ENCODE measurements at regions not wholly inside any gene's neighbourhood (a gene's known extent, or its start where the extent isn't known, plus 50 kb on each side); places are given as distances from the start of the nearest gene placed in this dataset.
"Not testable (repeated sequence)": the region's sequence is repeated elsewhere in the genome, so short reads cannot be mapped to it uniquely, and the experiment has no call there.

DNA sequence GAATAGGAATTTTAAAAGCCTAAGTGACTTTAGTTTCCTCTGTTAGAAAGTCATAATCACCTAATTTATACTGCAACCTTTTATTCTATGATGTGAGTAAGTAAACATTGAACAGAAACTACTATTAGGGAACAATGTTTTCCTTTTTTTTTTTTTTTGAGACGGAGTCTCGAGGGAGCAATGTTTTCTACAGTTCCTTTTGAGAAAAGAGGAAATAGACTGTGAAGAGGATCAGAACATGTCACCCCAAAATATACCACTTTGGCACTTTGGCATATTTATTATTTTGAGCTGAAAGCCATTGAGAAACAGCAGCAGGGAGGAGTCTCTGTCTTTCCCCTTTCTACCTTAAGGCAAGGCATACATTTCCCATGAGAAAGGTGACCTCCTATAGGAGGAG lies 162.7 kb upstream of the CNOT2 start:
- no peak for DNase-seq (ENCODE audit: low spot score)
- Histone ChIP-seq H3K9me3 (no peaks in the 10 kb centered on the region), H3K36me3 (no peaks in the 10 kb centered on the region), H3K4me1 (ENCODE audit: control insufficient read depth in 1 of 2, low read depth in 2 of 2) (no peaks in the 10 kb centered on the region), H3K27ac (no peak overlapping the region), H3K27me3 (replicated peaks; ENCODE audit: insufficient read depth) (no peaks in the 10 kb centered on the region), H3K4me3 (no peak overlapping the region)
- TF ChIP-seq, protein P1, sequence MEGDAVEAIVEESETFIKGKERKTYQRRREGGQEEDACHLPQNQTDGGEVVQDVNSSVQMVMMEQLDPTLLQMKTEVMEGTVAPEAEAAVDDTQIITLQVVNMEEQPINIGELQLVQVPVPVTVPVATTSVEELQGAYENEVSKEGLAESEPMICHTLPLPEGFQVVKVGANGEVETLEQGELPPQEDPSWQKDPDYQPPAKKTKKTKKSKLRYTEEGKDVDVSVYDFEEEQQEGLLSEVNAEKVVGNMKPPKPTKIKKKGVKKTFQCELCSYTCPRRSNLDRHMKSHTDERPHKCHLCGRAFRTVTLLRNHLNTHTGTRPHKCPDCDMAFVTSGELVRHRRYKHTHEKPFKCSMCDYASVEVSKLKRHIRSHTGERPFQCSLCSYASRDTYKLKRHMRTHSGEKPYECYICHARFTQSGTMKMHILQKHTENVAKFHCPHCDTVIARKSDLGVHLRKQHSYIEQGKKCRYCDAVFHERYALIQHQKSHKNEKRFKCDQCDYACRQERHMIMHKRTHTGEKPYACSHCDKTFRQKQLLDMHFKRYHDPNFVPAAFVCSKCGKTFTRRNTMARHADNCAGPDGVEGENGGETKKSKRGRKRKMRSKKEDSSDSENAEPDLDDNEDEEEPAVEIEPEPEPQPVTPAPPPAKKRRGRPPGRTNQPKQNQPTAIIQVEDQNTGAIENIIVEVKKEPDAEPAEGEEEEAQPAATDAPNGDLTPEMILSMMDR (IDR thresholded peaks at IDR 0.05) = no peak
- no peak for ATAC-seq (ENCODE audit: insufficient number of reproducible peaks, low FRiP score, low read depth)

DNA sequence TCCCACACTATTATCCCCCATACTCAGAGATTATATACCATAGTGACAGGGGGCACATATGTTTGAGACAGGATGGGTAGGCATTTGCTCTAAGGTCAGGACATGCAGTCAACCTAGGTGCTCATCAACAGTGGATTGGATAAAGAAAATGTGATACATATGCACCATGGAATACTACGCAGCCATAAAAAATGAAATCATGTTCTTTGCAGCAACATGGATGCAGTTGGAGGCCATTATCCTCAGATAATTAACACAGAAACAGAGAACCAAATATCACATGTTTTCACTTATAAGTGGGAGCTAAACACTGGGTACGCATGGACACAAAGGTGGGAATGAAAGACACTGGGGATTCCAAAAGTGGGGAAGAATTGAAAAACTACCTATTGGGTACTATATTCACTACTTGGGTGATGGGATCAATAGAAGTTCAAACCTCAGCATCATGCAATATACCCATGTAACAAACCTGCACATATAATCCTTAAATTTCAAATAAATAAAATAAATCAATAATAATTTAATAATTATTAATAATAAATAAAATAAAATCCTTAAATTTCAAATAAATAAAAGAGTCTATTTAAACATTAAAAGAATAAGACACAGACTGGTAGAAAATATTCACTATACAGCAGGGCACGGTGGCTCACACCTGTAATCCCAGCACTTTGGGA lies 160.1 kb upstream of the CNOT2 start:
- Histone ChIP-seq H3K9me3 (no peaks in the 10 kb centered on the region), H3K27me3 (replicated peaks; ENCODE audit: insufficient read depth) (no peaks in the 10 kb centered on the region), H3K36me3 (no peaks in the 10 kb centered on the region), H3K4me1 (ENCODE audit: control insufficient read depth in 1 of 2, low read depth in 2 of 2) (no peaks in the 10 kb centered on the region), H3K27ac (no peak overlapping the region), H3K4me3 (no peak overlapping the region)
- ATAC-seq (ENCODE audit: insufficient number of reproducible peaks, low FRiP score, low read depth) (no peak), DNase-seq (ENCODE audit: low spot score) (no peak)
- TF ChIP-seq, protein P1 (IDR thresholded peaks at IDR 0.05) = no peak

DNA sequence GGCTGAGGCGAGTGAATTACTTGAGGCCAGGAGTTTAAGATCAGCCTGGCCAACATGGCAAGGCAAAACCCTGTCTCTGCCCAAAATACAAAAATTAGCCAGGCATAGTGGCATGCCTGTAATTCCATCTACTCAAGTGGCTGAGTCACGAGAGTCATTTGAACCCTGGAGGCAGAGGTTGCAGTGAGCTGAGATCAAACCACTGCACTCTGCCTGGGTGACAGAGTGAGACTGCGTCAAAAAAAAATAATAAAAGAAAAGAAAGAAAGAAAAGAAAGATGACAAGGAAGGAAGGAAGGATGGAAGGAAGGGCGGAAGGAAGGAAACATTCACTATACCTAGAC lies 159.6 kb upstream of the CNOT2 start:
- ATAC-seq (ENCODE audit: insufficient number of reproducible peaks, low FRiP score, low read depth) (no peak), DNase-seq (ENCODE audit: low spot score) (no peak)
- Histone ChIP-seq H3K27ac (no peak overlapping the region), H3K9me3 (no peaks in the 10 kb centered on the region), H3K4me1 (ENCODE audit: control insufficient read depth in 1 of 2, low read depth in 2 of 2) (no peaks in the 10 kb centered on the region), H3K36me3 (no peaks in the 10 kb centered on the region), H3K27me3 (replicated peaks; ENCODE audit: insufficient read depth) (no peaks in the 10 kb centered on the region), H3K4me3 (no peak overlapping the region)
- TF ChIP-seq, protein P1 (IDR thresholded peaks at IDR 0.05) = no peak

DNA sequence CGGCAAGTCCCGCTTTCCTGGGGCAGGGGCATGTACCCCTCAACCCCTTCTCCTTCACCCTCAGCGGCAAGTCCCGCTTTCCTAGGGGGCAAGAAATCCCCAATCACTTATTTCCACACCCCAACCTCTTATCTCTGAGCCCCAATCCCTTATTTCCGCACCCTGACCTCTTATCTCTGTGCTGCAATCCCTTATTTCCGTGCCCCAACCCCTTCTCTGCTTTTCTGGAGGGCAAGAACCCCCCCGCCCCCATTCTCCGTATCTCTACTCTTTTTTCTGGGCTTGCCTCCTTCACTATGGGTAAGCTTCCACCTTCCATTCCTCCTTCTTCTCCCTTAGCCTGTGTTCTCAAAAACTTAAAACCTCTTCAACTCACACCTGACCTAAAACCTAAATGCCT lies 156.9 kb upstream of the CNOT2 start:
- H3K9me3 ChIP-seq; H3K4me1 ChIP-seq (ENCODE audit: control insufficient read depth in 1 of 2, low read depth in 2 of 2); H3K36me3 ChIP-seq; H3K4me3 ChIP-seq; DNase-seq (ENCODE audit: low spot score); H3K27me3 ChIP-seq (replicated peaks; ENCODE audit: insufficient read depth); ATAC-seq (ENCODE audit: insufficient number of reproducible peaks, low FRiP score, low read depth); H3K27ac ChIP-seq: not testable (repeated sequence)

DNA sequence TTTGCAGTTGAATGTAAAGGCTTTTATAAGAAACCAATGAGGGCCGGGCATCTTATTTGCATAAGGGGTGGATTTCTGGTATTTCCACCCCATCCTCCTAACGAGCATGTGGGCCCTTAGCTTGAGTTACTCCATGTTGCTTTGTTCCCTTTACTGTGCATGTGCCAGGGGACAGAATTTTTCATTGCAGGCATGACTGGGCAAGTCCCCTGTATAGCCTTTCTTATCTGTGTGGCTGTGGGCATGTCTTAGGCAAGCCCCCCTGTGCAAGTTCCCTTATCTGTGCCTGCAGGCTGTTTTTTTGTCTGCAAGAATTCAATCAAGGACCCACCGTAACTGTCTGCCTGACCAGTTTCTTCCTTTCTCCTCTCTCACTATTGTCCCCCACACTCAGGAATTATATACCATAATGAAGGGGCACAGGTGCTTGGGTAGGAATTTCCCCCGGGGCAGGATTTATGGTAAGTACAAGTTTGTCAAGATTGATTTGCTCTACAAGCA lies 152.2 kb upstream of the CNOT2 start:
- DNase-seq (ENCODE audit: low spot score) (no peak), ATAC-seq (ENCODE audit: insufficient number of reproducible peaks, low FRiP score, low read depth) (no peak)
- Histone ChIP-seq H3K9me3 (no peaks in the 10 kb centered on the region), H3K4me3 (no peak overlapping the region), H3K27ac (no peak overlapping the region), H3K27me3 (replicated peaks; ENCODE audit: insufficient read depth) (no peaks in the 10 kb centered on the region), H3K36me3 (no peaks in the 10 kb centered on the region), H3K4me1 (ENCODE audit: control insufficient read depth in 1 of 2, low read depth in 2 of 2) (peaks cover 0 to 7% of the 10 kb centered on the region in 2 donors)
- TF ChIP-seq, protein P1 (IDR thresholded peaks at IDR 0.05) = no peak

DNA sequence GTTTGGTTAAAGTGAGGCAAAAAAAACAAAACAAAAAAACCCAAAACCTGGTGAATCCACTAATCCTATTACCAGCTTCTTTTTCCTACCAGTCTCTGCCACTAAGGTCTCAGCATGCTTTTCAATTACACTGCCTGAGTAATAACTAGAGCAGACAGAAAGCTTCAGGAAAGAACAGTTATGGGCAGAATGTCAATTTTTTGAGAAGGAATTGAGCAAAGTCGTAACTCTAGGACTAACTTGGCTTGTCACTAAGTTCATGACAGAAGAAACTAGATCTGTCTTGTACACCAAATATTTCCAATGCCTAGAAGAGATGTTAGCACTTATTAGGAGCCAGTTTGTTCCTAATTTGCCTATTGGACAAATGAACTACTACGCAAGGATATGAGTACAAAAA lies 148.8 kb upstream of the CNOT2 start:
- no peak for DNase-seq (ENCODE audit: low spot score)
- no peak for ATAC-seq (ENCODE audit: insufficient number of reproducible peaks, low FRiP score, low read depth)
- Histone ChIP-seq H3K27ac (no peak overlapping the region), H3K4me1 (ENCODE audit: control insufficient read depth in 1 of 2, low read depth in 2 of 2) (peaks cover 0 to 7% of the 10 kb centered on the region in 2 donors), H3K27me3 (replicated peaks; ENCODE audit: insufficient read depth) (no peaks in the 10 kb centered on the region), H3K9me3 (no peaks in the 10 kb centered on the region), H3K4me3 (no peak overlapping the region), H3K36me3 (no peaks in the 10 kb centered on the region)
- TF ChIP-seq, protein P1 (IDR thresholded peaks at IDR 0.05) = no peak

Data from thoracic aorta (tissue), 2 donors.